ENCODE measurements at regions not wholly inside any gene's neighbourhood (a gene's known extent, or its start where the extent isn't known, plus 50 kb on each side); places are given as distances from the start of the nearest gene placed in this dataset.

DNA sequence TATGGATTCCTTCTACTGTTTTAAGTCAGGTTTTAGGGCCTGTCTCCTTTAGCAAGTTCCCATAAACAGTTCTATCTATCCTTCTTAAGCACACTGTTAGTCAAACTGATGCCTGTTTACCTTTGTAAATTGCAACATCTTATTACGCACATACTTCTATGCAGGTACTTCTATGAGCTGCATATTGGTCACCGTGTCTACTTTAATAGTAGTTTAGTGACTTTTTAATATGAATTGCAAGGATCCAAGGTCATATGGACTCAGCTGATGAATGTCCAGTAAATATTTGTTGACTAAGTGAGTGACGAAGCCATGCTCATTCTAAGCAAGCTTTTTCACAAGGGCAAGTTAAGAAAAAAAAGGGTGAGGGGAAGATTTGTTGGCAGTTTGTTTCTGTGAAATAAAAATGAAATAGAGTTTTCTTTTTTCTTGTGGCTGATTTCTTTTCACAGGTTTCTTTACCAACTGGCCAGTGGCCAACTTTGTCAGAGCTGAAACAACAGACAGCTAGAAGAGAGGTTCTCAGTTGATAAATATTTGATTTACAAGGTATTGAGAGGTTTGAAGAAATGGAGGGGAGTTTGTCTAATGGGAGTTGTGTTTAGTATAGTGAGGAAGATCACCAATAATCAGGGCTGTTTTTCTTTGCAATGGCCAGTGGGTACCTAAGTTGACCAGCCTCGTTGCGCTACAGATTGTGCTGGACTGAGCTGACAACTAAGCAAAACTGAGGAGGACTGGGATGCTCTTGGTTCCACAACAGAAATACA, 141.1 kb downstream of the SLC15A5 start:
- 62 to 77% methylated on average over 5 of the region's 5 CpGs for WGBS, 2 donors (ENCODE audit: low coverage in 1 of 2)
- Histone ChIP-seq H3K36me3 (no peaks in the 10 kb centered on the region), H3K4me1 (no peaks in the 10 kb centered on the region), H3K4me3 (no peak overlapping the region), H3K27ac (no peak overlapping the region), H3K27me3 (no peaks in the 10 kb centered on the region), H3K9me3 (peaks cover 16 to 32% of the 10 kb centered on the region in 2 donors)
- TF ChIP-seq POLR2AphosphoS5 (IDR thresholded peaks at IDR 0.05), result no peak
- no peak for TF ChIP-seq POLR2A (IDR thresholded peaks at IDR 0.05)
- TF ChIP-seq EP300 (IDR thresholded peaks at IDR 0.05; ENCODE audit: low read depth), result no peak
- TF ChIP-seq, protein P1, sequence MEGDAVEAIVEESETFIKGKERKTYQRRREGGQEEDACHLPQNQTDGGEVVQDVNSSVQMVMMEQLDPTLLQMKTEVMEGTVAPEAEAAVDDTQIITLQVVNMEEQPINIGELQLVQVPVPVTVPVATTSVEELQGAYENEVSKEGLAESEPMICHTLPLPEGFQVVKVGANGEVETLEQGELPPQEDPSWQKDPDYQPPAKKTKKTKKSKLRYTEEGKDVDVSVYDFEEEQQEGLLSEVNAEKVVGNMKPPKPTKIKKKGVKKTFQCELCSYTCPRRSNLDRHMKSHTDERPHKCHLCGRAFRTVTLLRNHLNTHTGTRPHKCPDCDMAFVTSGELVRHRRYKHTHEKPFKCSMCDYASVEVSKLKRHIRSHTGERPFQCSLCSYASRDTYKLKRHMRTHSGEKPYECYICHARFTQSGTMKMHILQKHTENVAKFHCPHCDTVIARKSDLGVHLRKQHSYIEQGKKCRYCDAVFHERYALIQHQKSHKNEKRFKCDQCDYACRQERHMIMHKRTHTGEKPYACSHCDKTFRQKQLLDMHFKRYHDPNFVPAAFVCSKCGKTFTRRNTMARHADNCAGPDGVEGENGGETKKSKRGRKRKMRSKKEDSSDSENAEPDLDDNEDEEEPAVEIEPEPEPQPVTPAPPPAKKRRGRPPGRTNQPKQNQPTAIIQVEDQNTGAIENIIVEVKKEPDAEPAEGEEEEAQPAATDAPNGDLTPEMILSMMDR (IDR thresholded peaks at IDR 0.05), result no peak
- DNase-seq, result no peak
- in situ Hi-C loops (cut with MboI; ENCODE audit: low pct_ligation_motif_present in 1 of 4, low pct_unique_long_range_greater_than_20kb in 1 of 4, low sequenced_read_pairs in 3 of 4), result no loop called here
- intact Hi-C loops (cut with DNase I; ENCODE audit: low total_unique reads), result loop anchor here (5.0 kb wide), 1 partner anchor 99 kb away; no protein-coding TSS in a partner anchor

DNA sequence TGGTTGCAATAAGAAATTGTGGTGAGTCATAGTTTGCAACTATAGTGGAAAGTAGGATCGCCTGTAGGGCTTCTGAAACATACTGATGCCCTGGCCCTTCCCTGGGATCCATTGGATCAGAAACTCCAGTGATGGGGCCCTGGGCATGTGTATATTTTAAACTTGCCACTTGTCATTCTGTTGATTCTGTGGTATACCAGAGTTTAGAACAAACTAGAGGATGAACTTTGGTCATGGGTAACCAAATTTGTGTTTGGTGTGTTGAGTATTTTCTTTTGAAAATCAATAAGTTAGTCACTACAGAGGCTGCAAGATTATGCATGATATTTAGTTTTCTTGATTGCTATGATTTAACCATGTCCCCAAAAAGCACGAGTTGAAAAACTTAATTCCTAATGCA, 142.2 kb downstream of the SLC15A5 start:
- intact Hi-C loops (cut with DNase I; ENCODE audit: low total_unique reads), result loop anchor here (5.0 kb wide), 1 partner anchor 98 kb away; no protein-coding TSS in a partner anchor
- Histone ChIP-seq H3K4me1 (no peaks in the 10 kb centered on the region), H3K27ac (no peak overlapping the region), H3K36me3 (no peaks in the 10 kb centered on the region), H3K27me3 (no peaks in the 10 kb centered on the region), H3K9me3 (peaks cover 16 to 32% of the 10 kb centered on the region in 2 donors), H3K4me3 (no peak overlapping the region)
- in situ Hi-C loops (cut with MboI; ENCODE audit: low pct_ligation_motif_present in 1 of 4, low pct_unique_long_range_greater_than_20kb in 1 of 4, low sequenced_read_pairs in 3 of 4), result no loop called here
- DNase-seq, result no peak
- WGBS, 2 donors (ENCODE audit: low coverage in 1 of 2), result 60 to 81% methylated on average over 1 to 2 of the region's 2 CpGs
- TF ChIP-seq, protein P1 (IDR thresholded peaks at IDR 0.05), result no peak
- no peak for TF ChIP-seq POLR2A (IDR thresholded peaks at IDR 0.05)
- TF ChIP-seq POLR2AphosphoS5 (IDR thresholded peaks at IDR 0.05), result no peak
- TF ChIP-seq EP300 (IDR thresholded peaks at IDR 0.05; ENCODE audit: low read depth), result no peak

DNA sequence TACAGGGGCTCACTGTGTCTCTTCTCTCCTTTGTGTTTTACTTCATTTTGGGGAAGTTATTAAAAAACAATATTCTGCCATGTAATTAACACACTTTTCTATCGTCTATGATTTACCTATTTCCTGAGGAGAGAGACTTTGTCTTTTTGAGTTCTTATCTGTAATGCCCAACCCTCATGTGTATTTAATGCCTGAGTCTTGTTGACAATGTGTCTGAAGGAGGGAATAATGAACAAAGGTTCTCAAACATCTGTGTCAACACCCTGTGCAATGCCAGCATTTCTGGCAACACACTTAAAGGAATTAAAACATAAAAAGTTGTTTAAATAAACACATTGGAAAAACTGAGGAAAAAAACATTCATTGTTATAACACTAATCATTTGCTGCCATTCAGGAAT, 147.1 kb downstream of the SLC15A5 start:
- intact Hi-C loops (cut with DNase I; ENCODE audit: low total_unique reads) (no loop called here), in situ Hi-C loops (cut with MboI; ENCODE audit: low pct_ligation_motif_present in 1 of 4, low pct_unique_long_range_greater_than_20kb in 1 of 4, low sequenced_read_pairs in 3 of 4) (no loop called here)
- Histone ChIP-seq H3K9me3 (peaks cover 16 to 32% of the 10 kb centered on the region in 2 donors), H3K27ac (no peak overlapping the region), H3K36me3 (no peaks in the 10 kb centered on the region), H3K4me3 (no peak overlapping the region), H3K27me3 (no peaks in the 10 kb centered on the region), H3K4me1 (no peaks in the 10 kb centered on the region)
- WGBS, 2 donors (ENCODE audit: low coverage in 1 of 2), result 18 to 54% methylated on average over 1 of the region's 1 CpG
- TF ChIP-seq EP300 (IDR thresholded peaks at IDR 0.05; ENCODE audit: low read depth), result no peak
- TF ChIP-seq POLR2A (IDR thresholded peaks at IDR 0.05), result no peak
- TF ChIP-seq, protein P1 (IDR thresholded peaks at IDR 0.05), result no peak
- no peak for TF ChIP-seq POLR2AphosphoS5 (IDR thresholded peaks at IDR 0.05)
- no peak for DNase-seq

DNA sequence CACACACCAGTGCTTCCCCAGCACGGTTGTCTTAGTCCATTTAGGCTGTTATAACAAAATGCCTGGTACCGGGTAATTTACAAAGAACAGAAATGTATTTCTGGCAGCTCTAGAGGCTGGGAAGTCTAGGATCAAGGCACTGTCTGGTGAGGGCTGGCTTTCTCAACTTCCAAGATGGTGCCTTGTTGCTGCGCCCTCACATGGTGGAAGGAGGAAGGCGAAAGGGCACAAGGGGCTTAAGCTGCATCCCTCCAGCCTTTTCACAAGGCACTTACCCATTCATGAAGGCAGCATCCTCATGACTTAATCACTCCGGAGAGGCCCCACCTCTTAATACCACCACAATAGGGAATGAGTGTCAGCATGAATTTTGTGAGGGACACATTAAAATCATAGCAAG, 155.5 kb downstream of the SLC15A5 start:
- Histone ChIP-seq H3K27me3 (no peaks in the 10 kb centered on the region), H3K4me3 (no peak overlapping the region), H3K36me3 (no peaks in the 10 kb centered on the region), H3K27ac (no peak overlapping the region), H3K9me3 (no peaks in the 10 kb centered on the region), H3K4me1 (peaks cover 0 to 6% (median 0%) of the 10 kb centered on the region in 4 donors)
- no peak for TF ChIP-seq POLR2A (IDR thresholded peaks at IDR 0.05)
- TF ChIP-seq, protein P1 (IDR thresholded peaks at IDR 0.05), result no peak
- TF ChIP-seq POLR2AphosphoS5 (IDR thresholded peaks at IDR 0.05), result no peak
- no peak for TF ChIP-seq EP300 (IDR thresholded peaks at IDR 0.05; ENCODE audit: low read depth)
- in situ Hi-C loops (cut with MboI; ENCODE audit: low pct_ligation_motif_present in 1 of 4, low pct_unique_long_range_greater_than_20kb in 1 of 4, low sequenced_read_pairs in 3 of 4) (no loop called here), intact Hi-C loops (cut with DNase I; ENCODE audit: low total_unique reads) (no loop called here)
- no peak for DNase-seq
- 61 to 86% methylated on average over 3 to 5 of the region's 5 CpGs for WGBS, 2 donors (ENCODE audit: low coverage in 1 of 2)
